Glutamatergic neuron (in vitro differentiated cells): ENCODE measurements at regions not wholly inside any gene's neighbourhood (a gene's known extent, or its start where the extent isn't known, plus 50 kb on each side); places are given as distances from the start of the nearest gene placed in this dataset.

Experiments
- DNase-seq: peaks from one replicate; pipeline ENCODE4 v3.0.0; 2022
- H3K27ac Mint-ChIP-seq: one replicate; pipeline ENCODE4 v1.8.0; 2020; ENCODE audit warnings: mild to moderate bottlenecking, mixed read lengths, inconsistent platforms; ENCODE audit not compliant: unreplicated experiment
- H3K27me3 Mint-ChIP-seq: one replicate; pipeline ENCODE4 v1.8.0; 2020; ENCODE audit warnings: mild to moderate bottlenecking, moderate library complexity, mixed read lengths, inconsistent platforms; ENCODE audit not compliant: unreplicated experiment
- H3K36me3 Mint-ChIP-seq: one replicate; pipeline ENCODE4 v1.8.0; 2020; ENCODE audit warnings: mild to moderate bottlenecking, mixed read lengths, inconsistent platforms; ENCODE audit not compliant: unreplicated experiment
- H3K4me1 Mint-ChIP-seq: one replicate; pipeline ENCODE4 v1.8.0; 2020; ENCODE audit warnings: mild to moderate bottlenecking, low read depth, mixed read lengths, inconsistent platforms; ENCODE audit not compliant: unreplicated experiment
- H3K4me3 Mint-ChIP-seq: one replicate; pipeline ENCODE4 v1.8.0; 2020; ENCODE audit warnings: mild to moderate bottlenecking, mixed read lengths, inconsistent platforms; ENCODE audit not compliant: unreplicated experiment
- H3K9me3 Mint-ChIP-seq: one replicate; pipeline ENCODE4 v1.8.0; 2020; ENCODE audit warnings: mild to moderate bottlenecking, moderate library complexity, mixed read lengths, inconsistent platforms; ENCODE audit not compliant: unreplicated experiment
- TF ChIP-seq, protein P1 (sequence below): fragments of 200-600 bp; sonication (generic); IDR thresholded peaks from one replicate; pipeline ENCODE4 v1.5.0; 2021; ENCODE audit not compliant: partially characterized antibody, unreplicated experiment

DNA sequence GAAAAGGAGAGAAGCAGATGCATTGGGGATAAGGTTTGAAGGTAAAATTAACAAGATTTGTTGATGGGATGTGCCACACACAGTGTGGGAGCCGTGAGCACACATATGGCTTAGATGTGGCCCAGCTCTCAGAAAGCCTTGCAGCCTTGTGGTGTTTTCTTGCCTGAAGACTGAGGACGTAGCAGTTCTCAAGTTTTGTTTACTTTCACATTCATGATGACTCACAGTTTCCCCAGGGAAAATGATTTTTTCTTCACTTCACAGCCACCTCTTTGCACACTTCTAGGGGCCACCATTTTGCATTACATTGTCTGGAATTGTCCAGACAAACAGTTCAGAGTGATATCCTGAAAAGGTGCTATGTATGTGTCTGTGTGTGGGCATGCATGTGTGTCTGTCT lies 126.2 kb downstream of the BASP1 start:
- no peak for DNase-seq
- peaks cover 4% of the 10 kb centered on the region for H3K36me3 Mint-ChIP-seq
- H3K27me3 Mint-ChIP-seq, result peaks cover 3% of the 10 kb centered on the region
- no peak overlapping the region for H3K27ac Mint-ChIP-seq
- H3K9me3 Mint-ChIP-seq, result peaks cover 4% of the 10 kb centered on the region
- TF ChIP-seq, protein P1, sequence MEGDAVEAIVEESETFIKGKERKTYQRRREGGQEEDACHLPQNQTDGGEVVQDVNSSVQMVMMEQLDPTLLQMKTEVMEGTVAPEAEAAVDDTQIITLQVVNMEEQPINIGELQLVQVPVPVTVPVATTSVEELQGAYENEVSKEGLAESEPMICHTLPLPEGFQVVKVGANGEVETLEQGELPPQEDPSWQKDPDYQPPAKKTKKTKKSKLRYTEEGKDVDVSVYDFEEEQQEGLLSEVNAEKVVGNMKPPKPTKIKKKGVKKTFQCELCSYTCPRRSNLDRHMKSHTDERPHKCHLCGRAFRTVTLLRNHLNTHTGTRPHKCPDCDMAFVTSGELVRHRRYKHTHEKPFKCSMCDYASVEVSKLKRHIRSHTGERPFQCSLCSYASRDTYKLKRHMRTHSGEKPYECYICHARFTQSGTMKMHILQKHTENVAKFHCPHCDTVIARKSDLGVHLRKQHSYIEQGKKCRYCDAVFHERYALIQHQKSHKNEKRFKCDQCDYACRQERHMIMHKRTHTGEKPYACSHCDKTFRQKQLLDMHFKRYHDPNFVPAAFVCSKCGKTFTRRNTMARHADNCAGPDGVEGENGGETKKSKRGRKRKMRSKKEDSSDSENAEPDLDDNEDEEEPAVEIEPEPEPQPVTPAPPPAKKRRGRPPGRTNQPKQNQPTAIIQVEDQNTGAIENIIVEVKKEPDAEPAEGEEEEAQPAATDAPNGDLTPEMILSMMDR, result no peak
- H3K4me1 Mint-ChIP-seq, result peaks cover 8% of the 10 kb centered on the region
- no peak overlapping the region for H3K4me3 Mint-ChIP-seq

DNA sequence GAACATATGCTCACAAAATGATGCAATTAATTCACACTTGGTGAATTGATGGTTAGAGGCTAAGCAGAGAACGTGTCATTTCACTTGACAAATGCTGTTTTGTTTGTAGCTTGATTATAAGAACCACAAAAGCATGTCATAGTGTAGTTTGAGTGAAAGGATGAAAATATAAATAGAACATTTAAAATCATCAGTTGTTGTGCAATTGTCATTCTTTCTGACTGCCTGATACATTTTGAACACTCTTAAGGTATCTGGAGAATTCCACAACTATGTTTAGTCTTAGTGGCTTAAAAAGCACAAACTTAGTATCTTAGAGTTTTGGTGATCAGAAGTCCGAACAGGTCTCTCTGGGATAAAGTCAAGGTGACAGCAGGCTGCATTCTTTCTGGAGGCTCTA lies 129.4 kb downstream of the BASP1 start:
- Mint-ChIP-seq H3K4me3 (no peak overlapping the region), H3K36me3 (no peaks in the 10 kb centered on the region), H3K4me1 (peaks cover 11% of the 10 kb centered on the region), H3K9me3 (peaks cover 3% of the 10 kb centered on the region), H3K27ac (no peak overlapping the region), H3K27me3 (peaks cover 1% of the 10 kb centered on the region)
- TF ChIP-seq, protein P1, result no peak
- no peak for DNase-seq

DNA sequence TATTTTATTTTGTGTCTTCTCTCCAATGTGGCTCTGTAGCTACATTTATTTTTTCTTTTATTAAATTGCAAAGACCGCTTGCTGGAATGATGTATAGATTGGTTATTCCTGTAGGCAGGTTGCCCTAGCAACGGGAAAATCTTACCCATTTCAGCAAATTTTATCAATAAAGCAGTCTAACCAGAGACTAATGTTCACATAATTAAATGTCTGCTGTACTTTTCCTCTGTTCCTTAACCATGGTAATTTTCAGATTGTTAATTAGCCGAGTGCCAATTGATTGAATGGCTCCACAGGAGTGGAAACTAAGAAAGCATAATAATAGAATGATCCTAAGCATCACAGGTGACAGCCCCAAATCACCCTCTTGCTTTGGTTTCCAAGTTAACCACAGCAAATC lies 134.8 kb downstream of the BASP1 start:
- Mint-ChIP-seq H3K4me3 (no peak overlapping the region), H3K36me3 (no peaks in the 10 kb centered on the region), H3K9me3 (peaks cover 5% of the 10 kb centered on the region), H3K27me3 (peaks cover 2% of the 10 kb centered on the region), H3K4me1 (peaks cover 9% of the 10 kb centered on the region), H3K27ac (no peak overlapping the region)
- TF ChIP-seq, protein P1, result no peak
- no peak for DNase-seq

DNA sequence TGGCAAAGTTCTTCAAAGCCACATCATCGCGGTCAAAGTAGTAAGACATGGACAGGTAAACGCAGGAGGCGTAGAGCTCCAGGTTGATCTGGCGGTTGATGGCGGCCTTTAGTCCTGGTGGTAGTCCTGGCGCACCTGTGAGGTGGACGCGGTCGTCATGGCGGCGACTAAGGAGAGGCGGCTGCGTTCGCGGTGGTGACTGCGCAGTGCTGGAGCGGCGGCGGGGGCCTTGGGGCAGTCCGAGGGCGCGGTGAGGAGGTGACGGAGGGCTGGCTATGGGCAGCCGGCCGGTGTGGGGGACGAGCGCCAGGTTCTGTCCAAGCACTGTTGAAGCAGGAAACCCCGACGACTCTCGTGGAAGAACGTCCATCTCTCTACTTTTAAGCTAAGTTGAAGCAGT lies 136.8 kb downstream of the BASP1 start:
- no peak overlapping the region for H3K27ac Mint-ChIP-seq
- peaks cover 9% of the 10 kb centered on the region for H3K4me1 Mint-ChIP-seq
- no peak overlapping the region for H3K4me3 Mint-ChIP-seq
- no peaks in the 10 kb centered on the region for H3K36me3 Mint-ChIP-seq
- TF ChIP-seq, protein P1, result no peak
- DNase-seq, result no peak
- peaks cover 5% of the 10 kb centered on the region for H3K9me3 Mint-ChIP-seq
- H3K27me3 Mint-ChIP-seq, result peaks cover 2% of the 10 kb centered on the region

DNA sequence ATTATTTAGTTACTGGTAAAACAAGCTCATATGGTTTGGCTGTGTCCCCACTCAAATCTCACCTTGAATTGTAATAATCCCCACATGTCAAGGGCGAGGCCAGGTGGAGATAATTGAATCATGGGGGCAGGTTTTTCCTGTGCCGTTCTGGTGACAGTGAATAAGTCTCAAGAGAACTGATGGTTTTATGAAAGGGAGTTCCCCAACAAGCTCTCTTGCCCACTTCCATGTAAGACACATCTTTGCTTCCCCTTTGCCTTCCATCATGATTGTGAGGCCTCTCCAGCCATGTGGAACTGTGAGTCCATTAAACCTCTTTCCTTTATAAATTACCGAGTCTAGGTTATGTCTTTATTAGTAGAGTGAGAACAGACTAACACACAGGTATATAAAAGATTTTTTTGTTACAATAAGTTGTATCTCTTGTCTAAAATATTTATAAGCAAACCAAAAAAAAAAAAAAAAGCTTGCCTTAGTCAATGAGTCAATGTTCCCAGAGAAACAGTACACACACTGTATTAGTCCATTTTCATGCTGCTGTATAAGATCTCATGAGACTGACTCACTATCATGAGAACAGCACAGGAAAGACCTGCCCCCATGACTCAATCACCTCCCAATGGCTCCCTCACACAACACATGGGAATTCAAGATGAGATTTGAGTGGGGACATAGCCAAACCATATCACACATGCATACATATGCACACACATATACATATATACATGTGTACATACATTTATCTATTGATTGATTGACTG lies 138.3 kb downstream of the BASP1 start:
- peaks cover 2% of the 10 kb centered on the region for H3K27me3 Mint-ChIP-seq
- H3K4me3 Mint-ChIP-seq, result no peak overlapping the region
- peaks cover 15% of the 10 kb centered on the region for H3K4me1 Mint-ChIP-seq
- TF ChIP-seq, protein P1, result no peak
- H3K36me3 Mint-ChIP-seq, result no peaks in the 10 kb centered on the region
- H3K27ac Mint-ChIP-seq, result no peak overlapping the region
- no peak for DNase-seq
- peaks cover 7% of the 10 kb centered on the region for H3K9me3 Mint-ChIP-seq
